GM10248 (cell line): ENCODE measurements at regions not wholly inside any gene's neighbourhood (a gene's known extent, or its start where the extent isn't known, plus 50 kb on each side); places are given as distances from the start of the nearest gene placed in this dataset.

Experiments
- CTCF ChIA-PET: fragments of 300-600 bp; sonication (Branson Sonifier 250); formaldehyde crosslinking; extraction: SDS; loops from one replicate; lab custom pipeline; 2021; ENCODE audit warnings: antibody characterized with exemption; lab: Yijun Ruan, JAX
- POLR2A ChIA-PET: fragments of 350-650 bp; sonication (Branson Sonifier 250); formaldehyde crosslinking; extraction: SDS; loops from one replicate; lab custom pipeline; 2020; ENCODE audit warnings: antibody characterized with exemption; lab: Yijun Ruan, JAX
- DNase-seq: peaks from one replicate; pipeline ENCODE4 v3.0.0; 2012; ENCODE audit errors: extremely low spot score
- CTCF ChIP-seq: IDR thresholded peaks from 2 replicates; pipeline ENCODE4 v1.5.1; 2012; ENCODE audit warnings: mild to moderate bottlenecking, low read depth; ENCODE audit errors: extremely low read depth, missing control alignments, control extremely low read depth

- TF ChIP-seq CTCF: no peak
- DNase-seq: no peak
- ChIA-PET CTCF (no interaction called here), POLR2A (no interaction called here)
Observed at GRCh38 chr4:186013419-186014186, 55.4 kb upstream of the TLR3 start.

GRCh38 chr4:186015212-186015817 is 53.6 kb upstream of the TLR3 start:
- POLR2A ChIA-PET: no interaction called here
- DNase-seq: no peak
- TF ChIP-seq CTCF: no peak
- CTCF ChIA-PET: no interaction called here

GRCh38 chr4:186016796-186017195 is 52.2 kb upstream of the TLR3 start:
- ChIA-PET CTCF (interaction anchor here (0.7 kb wide), 1 partner anchor 21 kb away, joined by 3 read pairs; no protein-coding TSS in a partner anchor), POLR2A (no interaction called here)
- DNase-seq: no peak
- no peak for TF ChIP-seq CTCF

GRCh38 chr4:186017801-186018200 is 51.2 kb upstream of the TLR3 start:
- POLR2A ChIA-PET: no interaction called here
- DNase-seq: no peak
- no peak for TF ChIP-seq CTCF
- CTCF ChIA-PET: interaction anchor here (0.7 to 2.8 kb wide), 4 partner anchors 20 to 51 kb away, joined by 3 to 15 read pairs (median 4); partner anchors contain the start of gene TLR3

GRCh38 chr4:186018261-186018660 is 50.7 kb upstream of the TLR3 start:
- no peak for TF ChIP-seq CTCF
- no peak for DNase-seq
- CTCF ChIA-PET: interaction anchor here (0.8 to 2.8 kb wide), 5 partner anchors 19 to 349 kb away, joined by 3 to 15 read pairs (median 3); partner anchors contain the start of gene TLR3
- POLR2A ChIA-PET: no interaction called here

GRCh38 chr4:186018784-186019183 is 50.2 kb upstream of the TLR3 start:
- no peak for TF ChIP-seq CTCF
- ChIA-PET CTCF (interaction anchor here (0.8 to 2.8 kb wide), 5 partner anchors 19 to 350 kb away, joined by 3 to 15 read pairs (median 3); partner anchors contain the start of gene TLR3), POLR2A (no interaction called here)
- DNase-seq: no peak
